ENCODE measurements at regions not wholly inside any gene's neighbourhood (a gene's known extent, or its start where the extent isn't known, plus 50 kb on each side); places are given as distances from the start of the nearest gene placed in this dataset.

GRCh38 chr5:40277161-40277906 is 402.4 kb upstream of the PTGER4 start:
- Histone ChIP-seq H3K36me3 (no peaks in the 10 kb centered on the region), H3K4me2 (no peak overlapping the region), H3K9ac (no peak overlapping the region), H3K9me3 (replicated peaks in 1 of 11) (no peaks in the 10 kb centered on the region), H3K4me3 (no peak overlapping the region), H3K4me1 (no peaks in the 10 kb centered on the region), H4K20me1 (no peaks in the 10 kb centered on the region), H3K27me3 (no peaks in the 10 kb centered on the region), H3K27ac (no peak overlapping the region)
- TF ChIP-seq Cebpa-rat (IDR thresholded peaks at IDR 0.05) = no peak

- Histone ChIP-seq H3K9ac (no peak overlapping the region), H3K4me2 (no peak overlapping the region), H3K27ac (no peak overlapping the region), H4K20me1 (no peaks in the 10 kb centered on the region), H3K27me3 (no peaks in the 10 kb centered on the region), H3K4me1 (no peaks in the 10 kb centered on the region), H3K36me3 (no peaks in the 10 kb centered on the region), H3K9me3 (replicated peaks in 1 of 11) (no peaks in the 10 kb centered on the region), H3K4me3 (no peak overlapping the region)
- no peak for TF ChIP-seq Cebpa-rat (IDR thresholded peaks at IDR 0.05)
Measured at GRCh38 chr5:40276426-40277102, 403.2 kb upstream of the PTGER4 start.

- H3K27me3 ChIP-seq = no peaks in the 10 kb centered on the region
- no peak for TF ChIP-seq Cebpa-rat (IDR thresholded peaks at IDR 0.05)
Measured at GRCh38 chr5:40274568-40274967, 405.1 kb upstream of the PTGER4 start.

GRCh38 chr5:40273936-40274335 is 405.8 kb upstream of the PTGER4 start:
- Histone ChIP-seq H3K4me2 (no peak overlapping the region), H3K9ac (no peak overlapping the region)

More at GRCh38 chr5:40274568-40274967, 405.1 kb upstream of the PTGER4 start:
- no peaks in the 10 kb centered on the region for H3K4me1 ChIP-seq
- no peak overlapping the region for H3K27ac ChIP-seq
- no peaks in the 10 kb centered on the region for H3K9me3 ChIP-seq (replicated peaks in 1 of 11)
- H3K4me3 ChIP-seq = no peak overlapping the region
- H3K36me3 ChIP-seq = no peaks in the 10 kb centered on the region
- no peaks in the 10 kb centered on the region for H4K20me1 ChIP-seq
- no peak overlapping the region for H3K4me2 ChIP-seq
- H3K9ac ChIP-seq = no peak overlapping the region

GRCh38 chr5:40271476-40271875 is 408.2 kb upstream of the PTGER4 start:
- Histone ChIP-seq H3K9me3 (replicated peaks in 1 of 11) (no peaks in the 10 kb centered on the region), H3K27ac (no peak overlapping the region), H3K4me3 (no peak overlapping the region), H3K9ac (no peak overlapping the region), H3K4me2 (no peak overlapping the region), H4K20me1 (no peaks in the 10 kb centered on the region), H3K36me3 (no peaks in the 10 kb centered on the region), H3K4me1 (no peaks in the 10 kb centered on the region), H3K27me3 (no peaks in the 10 kb centered on the region)
- TF ChIP-seq Cebpa-rat (IDR thresholded peaks at IDR 0.05) = no peak

More at GRCh38 chr5:40273936-40274335, 405.8 kb upstream of the PTGER4 start:
- Histone ChIP-seq H3K27ac (no peak overlapping the region), H3K27me3 (no peaks in the 10 kb centered on the region), H3K4me1 (no peaks in the 10 kb centered on the region), H3K4me3 (no peak overlapping the region), H3K9me3 (replicated peaks in 1 of 11) (no peaks in the 10 kb centered on the region), H3K36me3 (no peaks in the 10 kb centered on the region), H4K20me1 (no peaks in the 10 kb centered on the region)
- TF ChIP-seq Cebpa-rat (IDR thresholded peaks at IDR 0.05) = no peak

GRCh38 chr5:40270274-40270845 is 409.4 kb upstream of the PTGER4 start:
- no peak for TF ChIP-seq Cebpa-rat (IDR thresholded peaks at IDR 0.05)
- Histone ChIP-seq H3K27me3 (no peaks in the 10 kb centered on the region), H3K36me3 (no peaks in the 10 kb centered on the region), H3K9ac (no peak overlapping the region), H3K9me3 (replicated peaks in 1 of 11) (no peaks in the 10 kb centered on the region), H3K4me1 (no peaks in the 10 kb centered on the region), H3K27ac (no peak overlapping the region), H3K4me3 (no peak overlapping the region), H4K20me1 (no peaks in the 10 kb centered on the region), H3K4me2 (no peak overlapping the region)

- Histone ChIP-seq H3K9ac (no peak overlapping the region), H3K4me2 (no peak overlapping the region), H3K4me3 (no peak overlapping the region), H3K27me3 (no peaks in the 10 kb centered on the region), H3K27ac (no peak overlapping the region), H4K20me1 (no peaks in the 10 kb centered on the region), H3K4me1 (no peaks in the 10 kb centered on the region), H3K9me3 (replicated peaks in 1 of 11) (no peaks in the 10 kb centered on the region), H3K36me3 (no peaks in the 10 kb centered on the region)
- TF ChIP-seq Cebpa-rat (IDR thresholded peaks at IDR 0.05) = no peak
Measured at GRCh38 chr5:40268088-40268487, 411.6 kb upstream of the PTGER4 start.

- Histone ChIP-seq H3K27ac (no peak overlapping the region), H3K4me3 (no peak overlapping the region), H3K27me3 (no peaks in the 10 kb centered on the region), H3K4me1 (no peaks in the 10 kb centered on the region), H4K20me1 (no peaks in the 10 kb centered on the region), H3K9me3 (replicated peaks in 1 of 11) (no peaks in the 10 kb centered on the region), H3K36me3 (no peaks in the 10 kb centered on the region), H3K4me2 (no peak overlapping the region), H3K9ac (no peak overlapping the region)
- no peak for TF ChIP-seq Cebpa-rat (IDR thresholded peaks at IDR 0.05)
Measured at GRCh38 chr5:40266952-40267351, 412.8 kb upstream of the PTGER4 start.

GRCh38 chr5:40261984-40262383 is 417.7 kb upstream of the PTGER4 start:
- H3K4me3 ChIP-seq = no peak overlapping the region
- H3K27me3 ChIP-seq = no peaks in the 10 kb centered on the region
- TF ChIP-seq Cebpa-rat (IDR thresholded peaks at IDR 0.05) = no peak
- H3K4me2 ChIP-seq = no peak overlapping the region
- peaks cover 0 to 10% (median 0%) of the 10 kb centered on the region in 11 experiments; a peak in 2 of 22 replicates for H3K9me3 ChIP-seq (replicated peaks in 1 of 11)
- peaks cover 0 to 10% (median 2%) of the 10 kb centered on the region in 10 experiments; a peak in 5 of 20 replicates for H3K4me1 ChIP-seq
- H4K20me1 ChIP-seq = no peaks in the 10 kb centered on the region
- H3K27ac ChIP-seq = no peak overlapping the region
- no peak overlapping the region for H3K9ac ChIP-seq
- no peaks in the 10 kb centered on the region for H3K36me3 ChIP-seq

All from BLaER1 treated with 17β-estradiol and CSF1 and Interleukin-3, amounts not matched to agents 10 nM and 100 nM (cell line).